OCI-LY1 (cell line): ENCODE measurements at regions not wholly inside any gene's neighbourhood (a gene's known extent, or its start where the extent isn't known, plus 50 kb on each side); places are given as distances from the start of the nearest gene placed in this dataset.

ENCODE experiments used
- EZH2 ChIP-seq: fragments of 200-600 bp; sonication (generic), shearing (Covaris generic); IDR thresholded peaks from 2 replicates; pipeline ENCODE4 v1.8.0; 2017; ENCODE audit warnings: borderline replicate concordance, mixed run types, mild to moderate bottlenecking, antibody characterized with exemption, low read length, moderate library complexity, mixed read lengths
- TF ChIP-seq, protein P1 (sequence below): fragments of 200-600 bp; sonication (generic), shearing (Covaris generic); IDR thresholded peaks from 2 replicates; pipeline ENCODE4 v1.5.1; 2017; ENCODE audit warnings: mild to moderate bottlenecking, antibody characterized with exemption, low read length, moderate library complexity, mixed read lengths

DNA sequence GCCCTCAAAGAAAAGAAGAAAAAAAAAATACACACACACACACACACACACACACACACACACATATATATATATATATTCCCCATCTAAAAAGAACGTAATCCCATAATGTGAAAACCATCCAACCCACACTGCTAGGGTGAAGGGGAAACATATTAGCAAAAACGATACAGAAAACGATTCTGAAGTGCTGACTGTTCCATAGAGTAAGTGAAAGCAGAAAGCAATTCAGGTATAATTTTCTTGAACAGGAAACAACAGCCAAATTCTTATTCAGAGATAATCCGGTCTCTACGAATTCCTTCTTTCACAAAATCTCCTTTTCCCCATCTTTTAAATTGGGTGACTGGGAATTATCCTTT, 393.5 kb downstream of the NOVA1 start:
- TF ChIP-seq, protein P1, sequence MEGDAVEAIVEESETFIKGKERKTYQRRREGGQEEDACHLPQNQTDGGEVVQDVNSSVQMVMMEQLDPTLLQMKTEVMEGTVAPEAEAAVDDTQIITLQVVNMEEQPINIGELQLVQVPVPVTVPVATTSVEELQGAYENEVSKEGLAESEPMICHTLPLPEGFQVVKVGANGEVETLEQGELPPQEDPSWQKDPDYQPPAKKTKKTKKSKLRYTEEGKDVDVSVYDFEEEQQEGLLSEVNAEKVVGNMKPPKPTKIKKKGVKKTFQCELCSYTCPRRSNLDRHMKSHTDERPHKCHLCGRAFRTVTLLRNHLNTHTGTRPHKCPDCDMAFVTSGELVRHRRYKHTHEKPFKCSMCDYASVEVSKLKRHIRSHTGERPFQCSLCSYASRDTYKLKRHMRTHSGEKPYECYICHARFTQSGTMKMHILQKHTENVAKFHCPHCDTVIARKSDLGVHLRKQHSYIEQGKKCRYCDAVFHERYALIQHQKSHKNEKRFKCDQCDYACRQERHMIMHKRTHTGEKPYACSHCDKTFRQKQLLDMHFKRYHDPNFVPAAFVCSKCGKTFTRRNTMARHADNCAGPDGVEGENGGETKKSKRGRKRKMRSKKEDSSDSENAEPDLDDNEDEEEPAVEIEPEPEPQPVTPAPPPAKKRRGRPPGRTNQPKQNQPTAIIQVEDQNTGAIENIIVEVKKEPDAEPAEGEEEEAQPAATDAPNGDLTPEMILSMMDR: no peak
- TF ChIP-seq EZH2: no peak
